WTC11 (cell line): ENCODE measurements at regions not wholly inside any gene's neighbourhood (a gene's known extent, or its start where the extent isn't known, plus 50 kb on each side); places are given as distances from the start of the nearest gene placed in this dataset.

ENCODE experiments used
- ATAC-seq: fragments of 200-7000 bp; cut with Tn5 transposase; 2 replicates; pipeline ENCODE4 v1.10.0; 2021; ENCODE audit warnings: mild to moderate bottlenecking, moderate library complexity
- CTCF ChIA-PET: fragments of 300-600 bp; sonication (Branson Sonifier 250); formaldehyde crosslinking; loops from one replicate; lab custom pipeline; 2021; ENCODE audit warnings: antibody characterized with exemption; lab: Charles Lee
- POLR2A ChIA-PET: fragments of 350-600 bp; sonication (Branson Sonifier 250); formaldehyde crosslinking; loops from one replicate; lab custom pipeline; 2021; ENCODE audit warnings: antibody characterized with exemption; lab: Charles Lee
- DNase-seq: peaks from one replicate; pipeline ENCODE4 v3.0.0; 2021; ENCODE audit warnings: low spot score
- H3K27ac Mint-ChIP-seq: 2 replicates; pipeline ENCODE4 v1.8.0; 2021; ENCODE audit warnings: mixed read lengths
- H3K27me3 Mint-ChIP-seq: 2 replicates; pipeline ENCODE4 v1.8.0; 2021; ENCODE audit warnings: low read depth, mild to moderate bottlenecking, moderate library complexity, mixed read lengths
- H3K36me3 Mint-ChIP-seq: 2 replicates; pipeline ENCODE4 v1.8.0; 2021; ENCODE audit warnings: mixed read lengths
- H3K4me1 Mint-ChIP-seq: 2 replicates; pipeline ENCODE4 v1.8.0; 2022; ENCODE audit warnings: mixed read lengths
- H3K4me3 Mint-ChIP-seq: 2 replicates; pipeline ENCODE4 v1.8.0; 2021; ENCODE audit warnings: mild to moderate bottlenecking, moderate library complexity, mixed read lengths
- H3K9me3 Mint-ChIP-seq: 2 replicates; pipeline ENCODE4 v1.8.0; 2021; ENCODE audit warnings: mixed read lengths
- AR ChIP-seq: fragments of 250-450 bp; sonication (Bioruptor Pico); IDR thresholded peaks from 2 replicates; pipeline ENCODE4 v1.9.0; 2021; ENCODE audit warnings: mild to moderate bottlenecking
- CTCF ChIP-seq: fragments of 200-600 bp; IDR thresholded peaks from 2 replicates; pipeline ENCODE4 v1.8.0; 2022; ENCODE audit warnings: antibody characterized with exemption
- KAT7 ChIP-seq: sonication (generic); formaldehyde crosslinking; IDR thresholded peaks from 2 replicates; pipeline ENCODE4 v1.8.1; 2023; ENCODE audit warnings: missing genetic modification reagents, mild to moderate bottlenecking, borderline replicate concordance
- MYBL2 ChIP-seq: sonication (generic); formaldehyde crosslinking; IDR thresholded peaks from 2 replicates; pipeline ENCODE4 v1.8.1; 2023; ENCODE audit warnings: mild to moderate bottlenecking, moderate library complexity, missing genetic modification reagents
- NFE2L1 ChIP-seq: sonication (generic); formaldehyde crosslinking; IDR thresholded peaks from 2 replicates; pipeline ENCODE4 v1.8.1; 2023; ENCODE audit warnings: missing genetic modification reagents
- NFYB ChIP-seq: sonication (generic); formaldehyde crosslinking; conservative IDR thresholded peaks from 2 replicates; pipeline ENCODE4 v1.8.0; 2022; ENCODE audit warnings: low read depth, missing genetic modification reagents
- SOX15 ChIP-seq: fragments of 250-450 bp; sonication (Bioruptor Pico); IDR thresholded peaks from 2 replicates; pipeline ENCODE4 v1.9.0; 2021; ENCODE audit warnings: mild to moderate bottlenecking
- TCF7 ChIP-seq: sonication (generic); formaldehyde crosslinking; IDR thresholded peaks from 2 replicates; pipeline ENCODE4 v1.8.0; 2022; ENCODE audit warnings: mild to moderate bottlenecking, low read depth, missing genetic modification reagents, moderate library complexity
- USF1 ChIP-seq: sonication (generic); formaldehyde crosslinking; IDR thresholded peaks from 2 replicates; pipeline ENCODE4 v1.8.0; 2022; ENCODE audit warnings: mild to moderate bottlenecking, missing genetic modification reagents
- ZBTB21 ChIP-seq: sonication (generic); formaldehyde crosslinking; IDR thresholded peaks from 2 replicates; pipeline ENCODE4 v1.8.1; 2023; ENCODE audit warnings: mild to moderate bottlenecking, missing genetic modification reagents, borderline replicate concordance
- TF ChIP-seq, protein P1 (sequence below): sonication (generic); formaldehyde crosslinking; IDR thresholded peaks from 2 replicates; pipeline ENCODE4 v1.8.1; 2022; ENCODE audit warnings: low read depth, mild to moderate bottlenecking, moderate library complexity, missing genetic modification reagents, borderline replicate concordance
- TF ChIP-seq, protein P2 (sequence below): sonication (generic); formaldehyde crosslinking; IDR thresholded peaks from 2 replicates; pipeline ENCODE4 v1.8.0; 2022; ENCODE audit warnings: missing genetic modification reagents

DNA sequence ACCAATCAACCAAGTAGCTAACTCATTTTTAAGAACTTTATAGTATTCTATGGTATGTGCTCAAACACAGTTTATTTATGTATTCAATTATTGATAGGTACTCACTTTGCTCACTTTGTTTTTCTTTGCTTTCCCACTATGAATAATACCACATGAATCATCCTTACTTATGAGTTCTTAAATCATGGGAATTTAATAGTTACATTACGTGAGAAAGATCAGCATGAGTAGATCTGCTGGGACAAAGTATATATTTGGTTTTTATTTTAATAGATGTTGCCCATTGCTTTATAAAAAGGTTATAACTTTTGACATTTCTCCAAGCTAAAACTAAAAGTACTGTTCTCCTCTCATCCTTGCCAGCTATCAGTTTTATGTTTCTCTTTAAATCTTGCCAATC lies 390.7 kb downstream of the LRATD1 start:
- no peak for ATAC-seq
- POLR2A ChIA-PET, result no interaction called here
- Mint-ChIP-seq H3K9me3 (no peaks in the 10 kb centered on the region), H3K4me3 (no peak overlapping the region), H3K27ac (no peak overlapping the region), H3K4me1 (peaks cover 4% of the 10 kb centered on the region), H3K27me3 (no peaks in the 10 kb centered on the region), H3K36me3 (no peaks in the 10 kb centered on the region)
- CTCF ChIA-PET, result no interaction called here
- DNase-seq, result no peak
- TF ChIP-seq ZBTB21 (CRISPR knock-in tag) (no peak), SOX15 (CRISPR knock-in tag) (no peak), USF1 (CRISPR knock-in tag) (no peak), AR (no peak), MYBL2 (CRISPR knock-in tag) (no peak), NFYB (CRISPR knock-in tag) (no peak), TCF7 (CRISPR knock-in tag) (no peak), NFE2L1 (CRISPR knock-in tag) (no peak)
- TF ChIP-seq, protein P1, sequence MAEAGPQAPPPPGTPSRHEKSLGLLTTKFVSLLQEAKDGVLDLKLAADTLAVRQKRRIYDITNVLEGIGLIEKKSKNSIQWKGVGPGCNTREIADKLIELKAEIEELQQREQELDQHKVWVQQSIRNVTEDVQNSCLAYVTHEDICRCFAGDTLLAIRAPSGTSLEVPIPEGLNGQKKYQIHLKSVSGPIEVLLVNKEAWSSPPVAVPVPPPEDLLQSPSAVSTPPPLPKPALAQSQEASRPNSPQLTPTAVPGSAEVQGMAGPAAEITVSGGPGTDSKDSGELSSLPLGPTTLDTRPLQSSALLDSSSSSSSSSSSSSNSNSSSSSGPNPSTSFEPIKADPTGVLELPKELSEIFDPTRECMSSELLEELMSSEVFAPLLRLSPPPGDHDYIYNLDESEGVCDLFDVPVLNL (CRISPR knock-in tag), result no peak

GRCh38 chr2:15028406-15028805 lies 395.9 kb downstream of the LRATD1 start:
- Mint-ChIP-seq H3K36me3 (no peaks in the 10 kb centered on the region), H3K4me1 (peaks cover 13% of the 10 kb centered on the region; the same call in 1 of the 2 replicates), H3K27me3 (no peaks in the 10 kb centered on the region), H3K27ac (no peak overlapping the region), H3K4me3 (no peak overlapping the region), H3K9me3 (no peaks in the 10 kb centered on the region)
- ChIA-PET POLR2A (no interaction called here), CTCF (no interaction called here)
- TF ChIP-seq KAT7 (CRISPR knock-in tag) (no peak), CTCF (no peak)
- TF ChIP-seq, protein P2, sequence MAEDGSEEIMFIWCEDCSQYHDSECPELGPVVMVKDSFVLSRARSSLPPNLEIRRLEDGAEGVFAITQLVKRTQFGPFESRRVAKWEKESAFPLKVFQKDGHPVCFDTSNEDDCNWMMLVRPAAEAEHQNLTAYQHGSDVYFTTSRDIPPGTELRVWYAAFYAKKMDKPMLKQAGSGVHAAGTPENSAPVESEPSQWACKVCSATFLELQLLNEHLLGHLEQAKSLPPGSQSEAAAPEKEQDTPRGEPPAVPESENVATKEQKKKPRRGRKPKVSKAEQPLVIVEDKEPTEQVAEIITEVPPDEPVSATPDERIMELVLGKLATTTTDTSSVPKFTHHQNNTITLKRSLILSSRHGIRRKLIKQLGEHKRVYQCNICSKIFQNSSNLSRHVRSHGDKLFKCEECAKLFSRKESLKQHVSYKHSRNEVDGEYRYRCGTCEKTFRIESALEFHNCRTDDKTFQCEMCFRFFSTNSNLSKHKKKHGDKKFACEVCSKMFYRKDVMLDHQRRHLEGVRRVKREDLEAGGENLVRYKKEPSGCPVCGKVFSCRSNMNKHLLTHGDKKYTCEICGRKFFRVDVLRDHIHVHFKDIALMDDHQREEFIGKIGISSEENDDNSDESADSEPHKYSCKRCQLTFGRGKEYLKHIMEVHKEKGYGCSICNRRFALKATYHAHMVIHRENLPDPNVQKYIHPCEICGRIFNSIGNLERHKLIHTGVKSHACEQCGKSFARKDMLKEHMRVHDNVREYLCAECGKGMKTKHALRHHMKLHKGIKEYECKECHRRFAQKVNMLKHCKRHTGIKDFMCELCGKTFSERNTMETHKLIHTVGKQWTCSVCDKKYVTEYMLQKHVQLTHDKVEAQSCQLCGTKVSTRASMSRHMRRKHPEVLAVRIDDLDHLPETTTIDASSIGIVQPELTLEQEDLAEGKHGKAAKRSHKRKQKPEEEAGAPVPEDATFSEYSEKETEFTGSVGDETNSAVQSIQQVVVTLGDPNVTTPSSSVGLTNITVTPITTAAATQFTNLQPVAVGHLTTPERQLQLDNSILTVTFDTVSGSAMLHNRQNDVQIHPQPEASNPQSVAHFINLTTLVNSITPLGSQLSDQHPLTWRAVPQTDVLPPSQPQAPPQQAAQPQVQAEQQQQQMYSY (CRISPR knock-in tag), result no peak
- DNase-seq (no peak), ATAC-seq (no peak)
